HUES64 (cell line): ENCODE measurements at regions not wholly inside any gene's neighbourhood (a gene's known extent, or its start where the extent isn't known, plus 50 kb on each side); places are given as distances from the start of the nearest gene placed in this dataset.

Experiments
- H3K27ac ChIP-seq: 2 replicates; pipeline ENCODE4 v1.7.0; 2013; ENCODE audit warnings: low read depth, low read length, inconsistent platforms
- H3K27me3 ChIP-seq: 2 replicates; pipeline ENCODE4 v1.6.1; 2013; ENCODE audit warnings: mild to moderate bottlenecking, low read length; ENCODE audit not compliant: insufficient read depth
- H3K36me3 ChIP-seq: 2 replicates; pipeline ENCODE4 v1.6.1; 2013; ENCODE audit warnings: mild to moderate bottlenecking, low read length; ENCODE audit not compliant: insufficient read depth
- H3K4me1 ChIP-seq: 2 replicates; pipeline ENCODE4 v1.6.1; 2013; ENCODE audit warnings: mild to moderate bottlenecking, low read length, moderate library complexity; ENCODE audit not compliant: insufficient read depth
- H3K4me3 ChIP-seq: 2 replicates; pipeline ENCODE4 v1.5.1; 2013; ENCODE audit warnings: mild to moderate bottlenecking, low read length, moderate library complexity
- H3K9ac ChIP-seq: 2 replicates; pipeline ENCODE4 v1.6.1; 2013; ENCODE audit warnings: mild to moderate bottlenecking, low read depth, low read length
- H3K9me3 ChIP-seq: 2 replicates; pipeline ENCODE4 v1.6.1; 2013; ENCODE audit warnings: low read depth, low read length; ENCODE audit not compliant: insufficient read depth
- WGBS: fragments of 150-250, 120-280 bp; methylation state at CpG from one replicate; pipeline ENCODE4 v1.1.7; 2013; ENCODE audit warnings: missing lambda C conversion rate; 5-methylcytosine and 5-hydroxymethylcytosine counted together

DNA sequence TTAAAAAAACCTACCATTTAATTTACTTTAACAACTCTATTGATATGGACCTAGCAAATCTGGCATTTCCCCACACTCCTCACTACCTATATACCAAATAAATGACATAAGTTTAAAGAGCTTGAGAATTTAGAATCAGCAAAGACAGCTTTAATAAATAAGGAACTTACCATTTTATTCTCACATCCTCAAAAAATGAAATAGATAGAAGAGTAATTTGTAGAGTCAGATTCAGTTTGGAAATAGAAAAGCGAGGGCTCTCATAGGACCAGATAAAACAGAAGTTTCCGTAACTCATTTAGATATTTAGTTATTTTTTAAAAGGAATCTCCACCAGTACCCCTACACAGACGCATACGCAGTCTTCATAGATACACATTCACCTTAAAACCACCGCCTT, 117.9 kb downstream of the RGS2 start:
- Histone ChIP-seq H3K27ac (no peak overlapping the region), H3K27me3 (no peaks in the 10 kb centered on the region), H3K4me3 (no peak overlapping the region), H3K9ac (no peak overlapping the region), H3K9me3 (0 out of 2 replicates have a peak, but pooled peaks cover under 1% of the 10 kb centered on the region), H3K4me1 (peaks cover 9% of the 10 kb centered on the region), H3K36me3 (no peaks in the 10 kb centered on the region)
- WGBS: 93% methylated on average over 3 of the region's 5 CpGs

- peaks cover 9% of the 10 kb centered on the region for H3K4me1 ChIP-seq
- 0 out of 2 replicates have a peak, but pooled peaks cover 3% of the 10 kb centered on the region for H3K9me3 ChIP-seq
- H3K27ac ChIP-seq: no peak overlapping the region
- H3K9ac ChIP-seq: no peak overlapping the region
- H3K27me3 ChIP-seq: no peaks in the 10 kb centered on the region
- 100% methylated on average over 1 of the region's 1 CpG for WGBS
- no peak overlapping the region for H3K4me3 ChIP-seq
- no peaks in the 10 kb centered on the region for H3K36me3 ChIP-seq
These were observed 118.7 kb downstream of the RGS2 start for GRCh38 chr1:192927496-192927895.

GRCh38 chr1:192929597-192929996, 120.8 kb downstream of the RGS2 start:
- H3K4me1 ChIP-seq: peaks cover 9% of the 10 kb centered on the region
- H3K27me3 ChIP-seq: no peaks in the 10 kb centered on the region
- 88% methylated on average over 3 of the region's 3 CpGs for WGBS
- no peak overlapping the region for H3K4me3 ChIP-seq
- no peak overlapping the region for H3K9ac ChIP-seq
- 0 out of 2 replicates have a peak, but pooled peaks cover 3% of the 10 kb centered on the region for H3K9me3 ChIP-seq
- H3K27ac ChIP-seq: no peak overlapping the region
- H3K36me3 ChIP-seq: no peaks in the 10 kb centered on the region

DNA sequence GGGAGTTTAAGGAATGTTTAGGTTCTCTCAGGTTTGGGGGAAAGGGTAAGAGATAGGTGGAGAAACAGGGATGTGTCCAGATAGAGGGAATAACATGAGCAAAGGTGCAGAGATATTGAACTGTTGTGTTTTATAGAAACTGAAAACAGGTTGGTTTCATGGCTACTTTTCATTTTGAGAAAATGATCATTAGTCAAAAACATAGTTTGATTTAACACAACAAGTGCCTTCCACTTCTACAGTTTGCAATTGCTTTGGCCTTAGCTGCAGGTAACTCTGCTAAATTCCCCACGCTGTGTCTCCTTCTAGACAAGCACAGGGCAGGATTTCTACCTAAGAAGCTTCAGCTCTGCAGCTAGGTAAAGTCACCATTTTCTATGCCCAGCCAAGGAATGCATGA, 124.9 kb downstream of the RGS2 start:
- WGBS: 97% methylated on average over 1 of the region's 1 CpG
- H3K4me1 ChIP-seq: peaks cover 9% of the 10 kb centered on the region

GRCh38 chr1:192936313-192937018, 122.7 kb downstream of the UCHL5 start:
- no peak overlapping the region for H3K4me3 ChIP-seq
- H3K9me3 ChIP-seq: 0 out of 2 replicates have a peak, but pooled peaks cover 3% of the 10 kb centered on the region
- H3K36me3 ChIP-seq: no peaks in the 10 kb centered on the region
- no peaks in the 10 kb centered on the region for H3K4me1 ChIP-seq
- no peak overlapping the region for H3K9ac ChIP-seq
- no peak overlapping the region for H3K27ac ChIP-seq
- 100% methylated on average over 1 of the region's 1 CpG for WGBS
- no peaks in the 10 kb centered on the region for H3K27me3 ChIP-seq

More for the DNA sequence above, 124.9 kb downstream of the RGS2 start:
- H3K9ac ChIP-seq: no peak overlapping the region
- no peaks in the 10 kb centered on the region for H3K36me3 ChIP-seq
- H3K27ac ChIP-seq: no peak overlapping the region
- no peaks in the 10 kb centered on the region for H3K27me3 ChIP-seq
- 0 out of 2 replicates have a peak, but pooled peaks cover 3% of the 10 kb centered on the region for H3K9me3 ChIP-seq
- H3K4me3 ChIP-seq: no peak overlapping the region

- H3K36me3 ChIP-seq: no peaks in the 10 kb centered on the region
- WGBS: no CpG with 5 or more reads among the region's 1 CpG
- H3K27me3 ChIP-seq: no peaks in the 10 kb centered on the region
- no peak overlapping the region for H3K27ac ChIP-seq
- H3K4me1 ChIP-seq: no peaks in the 10 kb centered on the region
- no peaks in the 10 kb centered on the region for H3K9me3 ChIP-seq
- no peak overlapping the region for H3K4me3 ChIP-seq
- no peak overlapping the region for H3K9ac ChIP-seq
These were observed 122.0 kb downstream of the UCHL5 start for GRCh38 chr1:192937128-192937527.

- WGBS: 90% methylated on average over 2 of the region's 2 CpGs
- no peaks in the 10 kb centered on the region for H3K4me1 ChIP-seq
- H3K27ac ChIP-seq: no peak overlapping the region
- H3K9me3 ChIP-seq: no peaks in the 10 kb centered on the region
- H3K27me3 ChIP-seq: no peaks in the 10 kb centered on the region
- H3K9ac ChIP-seq: no peak overlapping the region
- no peak overlapping the region for H3K4me3 ChIP-seq
- no peaks in the 10 kb centered on the region for H3K36me3 ChIP-seq
These were observed 119.7 kb downstream of the UCHL5 start for GRCh38 chr1:192939440-192939839.

DNA sequence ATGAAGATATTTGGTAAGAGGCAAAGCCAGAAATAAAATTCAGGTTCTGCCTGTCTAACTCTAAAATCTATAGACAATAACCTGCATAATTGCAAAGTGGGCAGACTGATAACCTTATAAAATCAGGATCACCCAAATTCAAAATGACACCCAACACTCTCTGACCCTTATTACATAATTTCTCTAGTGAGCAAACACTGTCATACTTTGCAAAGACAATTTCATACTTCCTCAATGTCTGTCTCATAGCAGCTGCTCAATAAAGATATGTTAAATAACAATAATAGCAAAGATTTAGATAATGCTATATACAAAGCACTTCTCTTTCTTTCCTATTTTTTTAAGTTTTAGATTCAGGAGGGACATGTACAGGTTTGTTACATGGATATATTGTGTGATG, 118.5 kb downstream of the UCHL5 start:
- Histone ChIP-seq H3K36me3 (no peaks in the 10 kb centered on the region), H3K27me3 (no peaks in the 10 kb centered on the region), H3K9me3 (no peaks in the 10 kb centered on the region), H3K4me3 (no peak overlapping the region), H3K9ac (no peak overlapping the region), H3K4me1 (no peaks in the 10 kb centered on the region), H3K27ac (no peak overlapping the region)

- H3K4me3 ChIP-seq: no peak overlapping the region
- no peak overlapping the region for H3K9ac ChIP-seq
- no peaks in the 10 kb centered on the region for H3K4me1 ChIP-seq
- no peaks in the 10 kb centered on the region for H3K27me3 ChIP-seq
- no peaks in the 10 kb centered on the region for H3K36me3 ChIP-seq
- no peak overlapping the region for H3K27ac ChIP-seq
- H3K9me3 ChIP-seq: no peaks in the 10 kb centered on the region
- WGBS: 89% methylated on average over 1 of the region's 5 CpGs
These were observed 117.3 kb downstream of the UCHL5 start for GRCh38 chr1:192941722-192942411.

GRCh38 chr1:192943108-192943507, 116.1 kb downstream of the UCHL5 start:
- no peaks in the 10 kb centered on the region for H3K27me3 ChIP-seq
- WGBS: 97% methylated on average over 3 of the region's 3 CpGs
- no peaks in the 10 kb centered on the region for H3K36me3 ChIP-seq
- H3K9ac ChIP-seq: no peak overlapping the region
- H3K4me3 ChIP-seq: no peak overlapping the region
- no peaks in the 10 kb centered on the region for H3K4me1 ChIP-seq
- no peak overlapping the region for H3K27ac ChIP-seq
- H3K9me3 ChIP-seq: no peaks in the 10 kb centered on the region

GRCh38 chr1:192943522-192943921, 115.6 kb downstream of the UCHL5 start:
- Histone ChIP-seq H3K4me3 (no peak overlapping the region), H3K27me3 (no peaks in the 10 kb centered on the region), H3K27ac (no peak overlapping the region), H3K4me1 (no peaks in the 10 kb centered on the region), H3K9me3 (no peaks in the 10 kb centered on the region), H3K9ac (no peak overlapping the region), H3K36me3 (no peaks in the 10 kb centered on the region)
- WGBS: 100% methylated on average over 1 of the region's 1 CpG
